H1 (cell line): ENCODE measurements at regions not wholly inside any gene's neighbourhood (a gene's known extent, or its start where the extent isn't known, plus 50 kb on each side); places are given as distances from the start of the nearest gene placed in this dataset.
A peak's percentile ranks its signal among the peaks of the same experiment; 100 is the strongest.

Source experiments
- CTCF ChIA-PET: fragments of 300-600 bp; sonication (Branson Sonifier 250); formaldehyde crosslinking; loops from one replicate; lab custom pipeline; 2021; ENCODE audit not compliant: partially characterized antibody; lab: Charles Lee
- POLR2A ChIA-PET: fragments of 300-600 bp; sonication (Branson Sonifier 250); formaldehyde crosslinking; loops from one replicate; lab custom pipeline; 2021; ENCODE audit warnings: inconsistent platforms; ENCODE audit not compliant: partially characterized antibody; lab: Charles Lee
- DNase-seq, 2 experiments: peaks; one replicate each; pipeline versions ENCODE4 v3.0.0 to v3.0.0-alpha.2; 2010 to 2022; ENCODE audit warnings: low spot score in 2 of 2, low read depth in 1 of 2, mixed read lengths in 1 of 2
- FAIRE-seq: peaks from 2 replicates; lab custom pipeline; 2011; peaks lifted over from hg19 to GRCh38; lab: Jason Lieb, UNC
- H2AFZ ChIP-seq: 2 replicates; pipeline ENCODE4 v1.8.1; 2012; ENCODE audit warnings: low read length, inconsistent platforms
- H2AK5ac ChIP-seq: 2 replicates; pipeline ENCODE4 v1.6.1; 2013; ENCODE audit warnings: low read depth, low read length
- H2BK120ac ChIP-seq: replicated peaks from 2 replicates; pipeline ENCODE3; 2013; ENCODE audit warnings: low read depth, low read length, inconsistent platforms
- H2BK12ac ChIP-seq: 2 replicates; pipeline ENCODE4 v1.6.1; 2013; ENCODE audit warnings: low read depth, low read length
- H2BK15ac ChIP-seq: 2 replicates; pipeline ENCODE4 v1.6.1; 2013; ENCODE audit warnings: low read length
- H2BK20ac ChIP-seq: 2 replicates; pipeline ENCODE4 v1.6.1; 2013; ENCODE audit warnings: low read length
- H2BK5ac ChIP-seq: 2 replicates; pipeline ENCODE4 v1.6.1; 2013; ENCODE audit warnings: low read depth, low read length
- H3K14ac ChIP-seq: 2 replicates; pipeline ENCODE4 v1.6.1; 2013; ENCODE audit warnings: inconsistent platforms; ENCODE audit not compliant: insufficient read length
- H3K18ac ChIP-seq: 2 replicates; pipeline ENCODE4 v1.6.1; 2013; ENCODE audit warnings: low read length; ENCODE audit errors: extremely low read depth
- H3K23ac ChIP-seq: 2 replicates; pipeline ENCODE4 v1.6.1; 2013; ENCODE audit warnings: inconsistent platforms; ENCODE audit not compliant: insufficient read length
- H3K23me2 ChIP-seq: 2 replicates; pipeline ENCODE4 v1.6.1; 2013; ENCODE audit warnings: low read depth, low read length
- H3K27ac ChIP-seq: 2 replicates; pipeline ENCODE4 v1.6.1; 2011; ENCODE audit warnings: low read depth, low read length, inconsistent platforms
- H3K27me3 ChIP-seq, 4 experiments: replicated peaks in 1 of 4; 1 replicate in 1 of 4; 2 replicates in 3 of 4; pipeline versions ENCODE4 v1.6.1 to v1.8.1; 2011 to 2013; ENCODE audit warnings: low read length in 3 of 4, mild to moderate bottlenecking in 3 of 4, inconsistent platforms in 2 of 4, mixed read lengths in 2 of 4, moderate library complexity in 1 of 4; ENCODE audit not compliant: control insufficient read depth in 3 of 4, insufficient read depth in 3 of 4; ENCODE audit errors: extremely low read depth in 1 of 4
- H3K36me3 ChIP-seq, 4 experiments: 2 replicates each; pipeline versions ENCODE4 v1.6.1 to v1.8.1; 2011 to 2013; ENCODE audit warnings: mild to moderate bottlenecking in 4 of 4, low read length in 3 of 4, moderate library complexity in 2 of 4, control low read depth in 1 of 4, inconsistent platforms in 1 of 4; ENCODE audit not compliant: insufficient read depth in 4 of 4, control insufficient read depth in 2 of 4
- H3K4ac ChIP-seq: replicated peaks from 2 replicates; pipeline ENCODE3; 2013; ENCODE audit warnings: low read length, low read depth, mixed read lengths, inconsistent platforms; ENCODE audit not compliant: insufficient read length
- H3K4me1 ChIP-seq, 4 experiments: replicated peaks in 1 of 4; 1 replicate in 1 of 4; 2 replicates in 3 of 4; pipeline versions ENCODE4 v1.6.1 to v1.8.1; 2011 to 2013; ENCODE audit warnings: low read length in 3 of 4, inconsistent platforms in 2 of 4, mixed read lengths in 1 of 4; ENCODE audit not compliant: insufficient read depth in 4 of 4, control insufficient read depth in 3 of 4
- H3K4me2 ChIP-seq, 2 experiments: 2 replicates each; pipeline versions ENCODE4 v1.6.1 to v1.8.1; 2011 to 2013; ENCODE audit warnings: low read depth in 2 of 2, low read length in 2 of 2, control low read depth in 1 of 2, inconsistent platforms in 1 of 2, mild to moderate bottlenecking in 1 of 2; ENCODE audit not compliant: insufficient read depth in 1 of 2
- H3K4me3 ChIP-seq, 4 experiments: fragments of 200-600, 300-600 bp in 1 of 4; sonication (generic), shearing (Covaris generic), sonication (Bioruptor Twin) in 1 of 4; 2 replicates each; pipeline versions ENCODE4 v1.5.1 to v1.8.1; 2011 to 2016; ENCODE audit warnings: low read length in 4 of 4, low read depth in 3 of 4, control low read depth in 2 of 4, inconsistent platforms in 2 of 4, mild to moderate bottlenecking in 2 of 4, mixed read lengths in 1 of 4, moderate library complexity in 1 of 4; ENCODE audit not compliant: insufficient read depth in 2 of 4; ENCODE audit errors: extremely low read depth in 1 of 4
- H3K56ac ChIP-seq: replicated peaks from 2 replicates; pipeline ENCODE3; 2013; ENCODE audit warnings: low read depth, mild to moderate bottlenecking, mixed read lengths, low read length, inconsistent platforms; ENCODE audit not compliant: insufficient read length
- H3K79me1 ChIP-seq: 2 replicates; pipeline ENCODE4 v1.6.1; 2013; ENCODE audit warnings: low read depth, low read length, control low read depth
- H3K79me2 ChIP-seq, 2 experiments: 2 replicates each; pipeline versions ENCODE4 v1.6.1 to v1.8.1; 2012 to 2013; ENCODE audit warnings: low read length in 2 of 2, mild to moderate bottlenecking in 2 of 2, inconsistent platforms in 1 of 2; ENCODE audit not compliant: insufficient read depth in 2 of 2, control insufficient read depth in 1 of 2
- H3K9ac ChIP-seq, 4 experiments: replicated peaks in 1 of 4; 1 replicate in 1 of 4; 2 replicates in 3 of 4; pipeline versions ENCODE4 v1.6.1 to v1.8.1; 2011 to 2013; ENCODE audit warnings: low read depth in 3 of 4, low read length in 3 of 4, control low read depth in 2 of 4, mild to moderate bottlenecking in 2 of 4, moderate library complexity in 2 of 4, inconsistent platforms in 1 of 4; ENCODE audit errors: extremely low read depth in 1 of 4
- H3K9me3 ChIP-seq, 2 experiments: 2 replicates each; pipeline versions ENCODE4 v1.6.1 to v1.8.1; 2012 to 2013; ENCODE audit warnings: mild to moderate bottlenecking in 2 of 2, moderate library complexity in 2 of 2, control low read depth in 1 of 2, inconsistent platforms in 1 of 2, low read depth in 1 of 2, low read length in 1 of 2, mixed read lengths in 1 of 2; ENCODE audit not compliant: insufficient read depth in 2 of 2
- H4K20me1 ChIP-seq, 2 experiments: replicated peaks in 1 of 2; 2 replicates each; pipeline versions ENCODE3 to v1.8.1; 2011 to 2013; ENCODE audit warnings: inconsistent platforms in 2 of 2, low read length in 2 of 2, mild to moderate bottlenecking in 1 of 2; ENCODE audit not compliant: insufficient read depth in 2 of 2, control insufficient read depth in 1 of 2
- H4K5ac ChIP-seq: 2 replicates; pipeline ENCODE4 v1.6.1; 2013; ENCODE audit warnings: low read length, low read depth, mixed read lengths, inconsistent platforms; ENCODE audit not compliant: insufficient read length
- H4K8ac ChIP-seq: 2 replicates; pipeline ENCODE4 v1.8.0; 2013; ENCODE audit warnings: mild to moderate bottlenecking, moderate library complexity, low read length, inconsistent platforms; ENCODE audit not compliant: insufficient read depth; ENCODE audit errors: extremely low read depth
- H4K91ac ChIP-seq: replicated peaks from 2 replicates; pipeline ENCODE3; 2013; ENCODE audit warnings: low read length, mixed read lengths, inconsistent platforms; ENCODE audit not compliant: insufficient read length
- ASH2L ChIP-seq: fragments of 200-600, 300-600 bp; sonication (generic); IDR thresholded peaks from one replicate; pipeline ENCODE4 v1.7.1; 2017; ENCODE audit warnings: low read length
- BACH1 ChIP-seq: IDR thresholded peaks from 2 replicates; pipeline ENCODE4 v1.6.1; 2012; ENCODE audit warnings: low read length, improper control_type of control experiment
- BRCA1 ChIP-seq: IDR thresholded peaks from 2 replicates; pipeline ENCODE4 v1.6.1; 2012; ENCODE audit warnings: low read depth, low read length, improper control_type of control experiment
- EP300 ChIP-seq, 2 experiments: IDR thresholded peaks; 1 replicate in 1 of 2; 2 replicates in 1 of 2; pipeline ENCODE4 v1.6.1; 2011 to 2012; ENCODE audit warnings: low read depth in 2 of 2, low read length in 2 of 2, mild to moderate bottlenecking in 2 of 2, borderline replicate concordance in 1 of 2, inconsistent platforms in 1 of 2, moderate library complexity in 1 of 2
- GABPA ChIP-seq: IDR thresholded peaks from 2 replicates; pipeline ENCODE4 v1.6.1; 2011; ENCODE audit warnings: mild to moderate bottlenecking, low read length, moderate library complexity, borderline replicate concordance; ENCODE audit not compliant: insufficient read depth
- HDAC2 ChIP-seq, 2 experiments: fragments of 300-600 bp in 1 of 2; sonication (generic) in 1 of 2; IDR thresholded peaks; 2 replicates each; pipeline ENCODE4 v1.6.1; 2011 to 2012; ENCODE audit warnings: low read depth in 2 of 2, low read length in 2 of 2, mild to moderate bottlenecking in 2 of 2, moderate library complexity in 2 of 2, borderline replicate concordance in 1 of 2, inconsistent platforms in 1 of 2
- KDM1A ChIP-seq: fragments of 200-600, 300-600 bp; sonication (generic); IDR thresholded peaks from 2 replicates; pipeline ENCODE4 v1.7.1; 2016; ENCODE audit warnings: mild to moderate bottlenecking, low read length, borderline replicate concordance
- KDM4A ChIP-seq: IDR thresholded peaks from one replicate; pipeline ENCODE4 v1.7.1; 2012; ENCODE audit warnings: low read depth, mild to moderate bottlenecking, moderate library complexity, low read length, inconsistent platforms; ENCODE audit not compliant: severe bottlenecking
- NANOG ChIP-seq: IDR thresholded peaks from 2 replicates; pipeline ENCODE4 v1.6.1; 2011; ENCODE audit warnings: low read length, low read depth, mild to moderate bottlenecking, inconsistent platforms; ENCODE audit not compliant: insufficient read depth, poor library complexity, severe bottlenecking
- RFX5 ChIP-seq: IDR thresholded peaks from 2 replicates; pipeline ENCODE4 v1.6.1; 2011; ENCODE audit warnings: low read depth, low read length, improper control_type of control experiment, borderline replicate concordance
- SIN3A ChIP-seq, 2 experiments: IDR thresholded peaks in 1 of 2; conservative IDR thresholded peaks in 1 of 2; 2 replicates each; pipeline ENCODE4 v1.6.1; 2011 to 2012; ENCODE audit warnings: low read length in 2 of 2, improper control_type of control experiment in 1 of 2, low read depth in 1 of 2, mild to moderate bottlenecking in 1 of 2
- SRF ChIP-seq: IDR thresholded peaks from 2 replicates; pipeline ENCODE4 v1.6.1; 2011; ENCODE audit warnings: mild to moderate bottlenecking, low read depth, low read length, moderate library complexity
- TBP ChIP-seq: IDR thresholded peaks from 2 replicates; pipeline ENCODE4 v1.6.1; 2011; ENCODE audit warnings: low read depth, low read length, improper control_type of control experiment
- ZNF274 ChIP-seq: IDR thresholded peaks from 2 replicates; pipeline ENCODE4 v1.7.0; 2012; ENCODE audit warnings: low read length, borderline replicate concordance; ENCODE audit errors: extremely low read depth
- WGBS, 2 experiments: shearing (Covaris generic) in 1 of 2; methylation state at CpG; one replicate each; pipeline versions ENCODE4 v1.1.6 to v1.1.7; 2013 to 2015; ENCODE audit warnings: low lambda C conversion rate in 2 of 2, mixed read lengths in 2 of 2, inconsistent platforms in 1 of 2, low coverage in 1 of 2, missing lambda C conversion rate in 1 of 2; ENCODE audit not compliant: insufficient replicate concordance in 2 of 2, insufficient coverage in 1 of 2, insufficient read length in 1 of 2; ENCODE audit errors: extremely low coverage in 1 of 2, missing lambda C conversion rate in 1 of 2; 5-methylcytosine and 5-hydroxymethylcytosine counted together

GRCh38 chr3:31224936-31225335 lies 307.8 kb upstream of the STT3B start:
- H2BK15ac ChIP-seq = no peak overlapping the region
- WGBS, 2 experiments = 88% methylated on average over 5 of the region's 5 CpGs; no CpG with 5 or more reads in 1 of the 2 experiments
- H3K4me2 ChIP-seq = no peak overlapping the region
- no peak overlapping the region for H3K27ac ChIP-seq
- ChIA-PET CTCF (interaction anchor here (0.9 to 6.2 kb wide), 3 partner anchors 15 to 116 kb away, joined by 3 to 35 read pairs (median 4); no protein-coding TSS in a partner anchor), POLR2A (interaction anchor here (0.6 kb wide), 1 partner anchor 280 kb away, joined by 4 read pairs; no protein-coding TSS in a partner anchor)
- H4K20me1 ChIP-seq = no peaks in the 10 kb centered on the region
- no peak overlapping the region for H4K5ac ChIP-seq
- H3K4me3 ChIP-seq = no peak overlapping the region
- H3K9me3 ChIP-seq = no peaks in the 10 kb centered on the region
- H3K79me1 ChIP-seq = no peaks in the 10 kb centered on the region
- H3K36me3 ChIP-seq = no peaks in the 10 kb centered on the region
- H3K4ac ChIP-seq = no peak overlapping the region
- no peak overlapping the region for H3K18ac ChIP-seq
- no peak overlapping the region for H2BK12ac ChIP-seq
- no peak overlapping the region for H2BK20ac ChIP-seq
- FAIRE-seq (no peak), DNase-seq (no peak)
- H3K23ac ChIP-seq = no peak overlapping the region
- H3K27me3 ChIP-seq = no peaks in the 10 kb centered on the region
- H2BK5ac ChIP-seq = no peak overlapping the region
- H3K56ac ChIP-seq = no peak overlapping the region
- H3K23me2 ChIP-seq = no peaks in the 10 kb centered on the region
- H4K91ac ChIP-seq = no peak overlapping the region
- no peaks in the 10 kb centered on the region for H3K79me2 ChIP-seq
- no peak overlapping the region for H2AFZ ChIP-seq
- H2BK120ac ChIP-seq = no peak overlapping the region
- no peak overlapping the region for H3K14ac ChIP-seq
- peaks cover 0 to 2% (median under 1%) of the 10 kb centered on the region in 4 experiments; a peak in 2 of 7 replicates for H3K4me1 ChIP-seq
- H4K8ac ChIP-seq = peak overlapping the region; percentile 12; the same call in 1 of the 2 replicates
- no peak overlapping the region for H3K9ac ChIP-seq
- no peak overlapping the region for H2AK5ac ChIP-seq
- no peak for TF ChIP-seq ZNF274
- TF ChIP-seq HDAC2 (IDR thresholded peaks at IDR 0.05; ENCODE audit: borderline replicate concordance in 1 of 2, low read depth in 2 of 2, low read length in 2 of 2) = no peak
- TF ChIP-seq EP300 (IDR thresholded peaks at IDR 0.05; ENCODE audit: borderline replicate concordance in 1 of 2, low read depth in 2 of 2, low read length in 2 of 2) = no peak
- no peak for TF ChIP-seq KDM1A
- TF ChIP-seq GABPA = no peak
- no peak for TF ChIP-seq RFX5
- no peak for TF ChIP-seq BRCA1
- TF ChIP-seq TBP = no peak
- TF ChIP-seq KDM4A = no peak
- no peak for TF ChIP-seq NANOG
- no peak for TF ChIP-seq SRF
- TF ChIP-seq ASH2L = no peak
- no peak for TF ChIP-seq BACH1
- no peak for TF ChIP-seq SIN3A (conservative IDR thresholded peaks at IDR 0.05 in 1 of 2, IDR thresholded peaks at IDR 0.05 in 1 of 2; ENCODE audit: low read depth in 1 of 2, low read length in 2 of 2)
